H1 (cell line): ENCODE measurements at regions not wholly inside any gene's neighbourhood (a gene's known extent, or its start where the extent isn't known, plus 50 kb on each side); places are given as distances from the start of the nearest gene placed in this dataset.

Experiments used
- CTCF ChIA-PET: fragments of 300-600 bp; sonication (Branson Sonifier 250); formaldehyde crosslinking; loops from one replicate; lab custom pipeline; 2021; ENCODE audit not compliant: partially characterized antibody; lab: Charles Lee
- POLR2A ChIA-PET: fragments of 300-600 bp; sonication (Branson Sonifier 250); formaldehyde crosslinking; loops from one replicate; lab custom pipeline; 2021; ENCODE audit warnings: inconsistent platforms; ENCODE audit not compliant: partially characterized antibody; lab: Charles Lee
- DNase-seq, 2 experiments: peaks; one replicate each; pipeline versions ENCODE4 v3.0.0 to v3.0.0-alpha.2; 2010 to 2022; ENCODE audit warnings: low spot score in 2 of 2, low read depth in 1 of 2, mixed read lengths in 1 of 2
- FAIRE-seq: peaks from 2 replicates; lab custom pipeline; 2011; peaks lifted over from hg19 to GRCh38; lab: Jason Lieb, UNC
- H2AFZ ChIP-seq: 2 replicates; pipeline ENCODE4 v1.8.1; 2012; ENCODE audit warnings: low read length, inconsistent platforms
- H2AK5ac ChIP-seq: 2 replicates; pipeline ENCODE4 v1.6.1; 2013; ENCODE audit warnings: low read depth, low read length
- H2BK120ac ChIP-seq: replicated peaks from 2 replicates; pipeline ENCODE3; 2013; ENCODE audit warnings: low read depth, low read length, inconsistent platforms
- H2BK12ac ChIP-seq: 2 replicates; pipeline ENCODE4 v1.6.1; 2013; ENCODE audit warnings: low read depth, low read length
- H2BK15ac ChIP-seq: 2 replicates; pipeline ENCODE4 v1.6.1; 2013; ENCODE audit warnings: low read length
- H2BK20ac ChIP-seq: 2 replicates; pipeline ENCODE4 v1.6.1; 2013; ENCODE audit warnings: low read length
- H2BK5ac ChIP-seq: 2 replicates; pipeline ENCODE4 v1.6.1; 2013; ENCODE audit warnings: low read depth, low read length
- H3K14ac ChIP-seq: 2 replicates; pipeline ENCODE4 v1.6.1; 2013; ENCODE audit warnings: inconsistent platforms; ENCODE audit not compliant: insufficient read length
- H3K18ac ChIP-seq: 2 replicates; pipeline ENCODE4 v1.6.1; 2013; ENCODE audit warnings: low read length; ENCODE audit errors: extremely low read depth
- H3K23ac ChIP-seq: 2 replicates; pipeline ENCODE4 v1.6.1; 2013; ENCODE audit warnings: inconsistent platforms; ENCODE audit not compliant: insufficient read length
- H3K23me2 ChIP-seq: 2 replicates; pipeline ENCODE4 v1.6.1; 2013; ENCODE audit warnings: low read depth, low read length
- H3K27ac ChIP-seq: 2 replicates; pipeline ENCODE4 v1.6.1; 2011; ENCODE audit warnings: low read depth, low read length, inconsistent platforms
- H3K27me3 ChIP-seq, 4 experiments: replicated peaks in 1 of 4; 1 replicate in 1 of 4; 2 replicates in 3 of 4; pipeline versions ENCODE4 v1.6.1 to v1.8.1; 2011 to 2013; ENCODE audit warnings: low read length in 3 of 4, mild to moderate bottlenecking in 3 of 4, inconsistent platforms in 2 of 4, mixed read lengths in 2 of 4, moderate library complexity in 1 of 4; ENCODE audit not compliant: control insufficient read depth in 3 of 4, insufficient read depth in 3 of 4; ENCODE audit errors: extremely low read depth in 1 of 4
- H3K36me3 ChIP-seq, 4 experiments: 2 replicates each; pipeline versions ENCODE4 v1.6.1 to v1.8.1; 2011 to 2013; ENCODE audit warnings: mild to moderate bottlenecking in 4 of 4, low read length in 3 of 4, moderate library complexity in 2 of 4, control low read depth in 1 of 4, inconsistent platforms in 1 of 4; ENCODE audit not compliant: insufficient read depth in 4 of 4, control insufficient read depth in 2 of 4
- H3K4ac ChIP-seq: replicated peaks from 2 replicates; pipeline ENCODE3; 2013; ENCODE audit warnings: low read length, low read depth, mixed read lengths, inconsistent platforms; ENCODE audit not compliant: insufficient read length
- H3K4me1 ChIP-seq, 4 experiments: replicated peaks in 1 of 4; 1 replicate in 1 of 4; 2 replicates in 3 of 4; pipeline versions ENCODE4 v1.6.1 to v1.8.1; 2011 to 2013; ENCODE audit warnings: low read length in 3 of 4, inconsistent platforms in 2 of 4, mixed read lengths in 1 of 4; ENCODE audit not compliant: insufficient read depth in 4 of 4, control insufficient read depth in 3 of 4
- H3K4me2 ChIP-seq, 2 experiments: 2 replicates each; pipeline versions ENCODE4 v1.6.1 to v1.8.1; 2011 to 2013; ENCODE audit warnings: low read depth in 2 of 2, low read length in 2 of 2, control low read depth in 1 of 2, inconsistent platforms in 1 of 2, mild to moderate bottlenecking in 1 of 2; ENCODE audit not compliant: insufficient read depth in 1 of 2
- H3K4me3 ChIP-seq, 4 experiments: fragments of 200-600, 300-600 bp in 1 of 4; sonication (generic), shearing (Covaris generic), sonication (Bioruptor Twin) in 1 of 4; 2 replicates each; pipeline versions ENCODE4 v1.5.1 to v1.8.1; 2011 to 2016; ENCODE audit warnings: low read length in 4 of 4, low read depth in 3 of 4, control low read depth in 2 of 4, inconsistent platforms in 2 of 4, mild to moderate bottlenecking in 2 of 4, mixed read lengths in 1 of 4, moderate library complexity in 1 of 4; ENCODE audit not compliant: insufficient read depth in 2 of 4; ENCODE audit errors: extremely low read depth in 1 of 4
- H3K56ac ChIP-seq: replicated peaks from 2 replicates; pipeline ENCODE3; 2013; ENCODE audit warnings: low read depth, mild to moderate bottlenecking, mixed read lengths, low read length, inconsistent platforms; ENCODE audit not compliant: insufficient read length
- H3K79me1 ChIP-seq: 2 replicates; pipeline ENCODE4 v1.6.1; 2013; ENCODE audit warnings: low read depth, low read length, control low read depth
- H3K79me2 ChIP-seq, 2 experiments: 2 replicates each; pipeline versions ENCODE4 v1.6.1 to v1.8.1; 2012 to 2013; ENCODE audit warnings: low read length in 2 of 2, mild to moderate bottlenecking in 2 of 2, inconsistent platforms in 1 of 2; ENCODE audit not compliant: insufficient read depth in 2 of 2, control insufficient read depth in 1 of 2
- H3K9ac ChIP-seq, 4 experiments: replicated peaks in 1 of 4; 1 replicate in 1 of 4; 2 replicates in 3 of 4; pipeline versions ENCODE4 v1.6.1 to v1.8.1; 2011 to 2013; ENCODE audit warnings: low read depth in 3 of 4, low read length in 3 of 4, control low read depth in 2 of 4, mild to moderate bottlenecking in 2 of 4, moderate library complexity in 2 of 4, inconsistent platforms in 1 of 4; ENCODE audit errors: extremely low read depth in 1 of 4
- H3K9me3 ChIP-seq, 2 experiments: 2 replicates each; pipeline versions ENCODE4 v1.6.1 to v1.8.1; 2012 to 2013; ENCODE audit warnings: mild to moderate bottlenecking in 2 of 2, moderate library complexity in 2 of 2, control low read depth in 1 of 2, inconsistent platforms in 1 of 2, low read depth in 1 of 2, low read length in 1 of 2, mixed read lengths in 1 of 2; ENCODE audit not compliant: insufficient read depth in 2 of 2
- H4K20me1 ChIP-seq, 2 experiments: replicated peaks in 1 of 2; 2 replicates each; pipeline versions ENCODE3 to v1.8.1; 2011 to 2013; ENCODE audit warnings: inconsistent platforms in 2 of 2, low read length in 2 of 2, mild to moderate bottlenecking in 1 of 2; ENCODE audit not compliant: insufficient read depth in 2 of 2, control insufficient read depth in 1 of 2
- H4K5ac ChIP-seq: 2 replicates; pipeline ENCODE4 v1.6.1; 2013; ENCODE audit warnings: low read length, low read depth, mixed read lengths, inconsistent platforms; ENCODE audit not compliant: insufficient read length
- H4K8ac ChIP-seq: 2 replicates; pipeline ENCODE4 v1.8.0; 2013; ENCODE audit warnings: mild to moderate bottlenecking, moderate library complexity, low read length, inconsistent platforms; ENCODE audit not compliant: insufficient read depth; ENCODE audit errors: extremely low read depth
- H4K91ac ChIP-seq: replicated peaks from 2 replicates; pipeline ENCODE3; 2013; ENCODE audit warnings: low read length, mixed read lengths, inconsistent platforms; ENCODE audit not compliant: insufficient read length
- ASH2L ChIP-seq: fragments of 200-600, 300-600 bp; sonication (generic); IDR thresholded peaks from one replicate; pipeline ENCODE4 v1.7.1; 2017; ENCODE audit warnings: low read length
- ATF3 ChIP-seq: IDR thresholded peaks from 2 replicates; pipeline ENCODE4 v1.6.1; 2011; ENCODE audit warnings: low read depth, mild to moderate bottlenecking, low read length; ENCODE audit not compliant: insufficient read depth
- CBX8 ChIP-seq: fragments of 300-800, 300-1000 bp; sonication (generic); IDR thresholded peaks from 2 replicates; pipeline ENCODE4 v1.7.1; 2016; ENCODE audit warnings: low read depth, low read length, borderline replicate concordance
- CREB1 ChIP-seq: IDR thresholded peaks from 2 replicates; pipeline ENCODE4 v1.6.1; 2012; ENCODE audit warnings: inconsistent platforms
- MAX ChIP-seq: IDR thresholded peaks from 2 replicates; pipeline ENCODE4 v1.6.1; 2012; ENCODE audit warnings: inconsistent platforms
- PHF8 ChIP-seq: fragments of 200-600 bp; sonication (generic); conservative IDR thresholded peaks from 2 replicates; pipeline ENCODE4 v1.7.1; 2012; ENCODE audit warnings: low read depth, mild to moderate bottlenecking, inconsistent platforms, low read length, moderate library complexity
- POLR2A ChIP-seq, 2 experiments: IDR thresholded peaks; 1 replicate in 1 of 2; 2 replicates in 1 of 2; pipeline ENCODE4 v1.6.1; 2011; ENCODE audit warnings: low read depth in 2 of 2, low read length in 2 of 2, mild to moderate bottlenecking in 2 of 2; ENCODE audit errors: control extremely low read depth in 1 of 2
- POU5F1 ChIP-seq: IDR thresholded peaks from 2 replicates; pipeline ENCODE4 v1.6.1; 2011; ENCODE audit warnings: low read depth, mild to moderate bottlenecking, low read length, moderate library complexity
- RXRA ChIP-seq: IDR thresholded peaks from 2 replicates; pipeline ENCODE4 v1.6.1; 2011; ENCODE audit warnings: low read depth, mild to moderate bottlenecking, low read length, moderate library complexity; ENCODE audit not compliant: insufficient read depth
- TAF1 ChIP-seq: IDR thresholded peaks from 2 replicates; pipeline ENCODE4 v1.6.1; 2011; ENCODE audit warnings: mild to moderate bottlenecking, low read depth, low read length
- TEAD4 ChIP-seq: IDR thresholded peaks from 2 replicates; pipeline ENCODE4 v1.6.1; 2012; ENCODE audit warnings: low read depth, low read length, inconsistent platforms, mixed read lengths
- USF2 ChIP-seq: IDR thresholded peaks from 2 replicates; pipeline ENCODE4 v1.6.1; 2011; ENCODE audit warnings: low read length, improper control_type of control experiment
- WGBS, 2 experiments: shearing (Covaris generic) in 1 of 2; methylation state at CpG; one replicate each; pipeline versions ENCODE4 v1.1.6 to v1.1.7; 2013 to 2015; ENCODE audit warnings: low lambda C conversion rate in 2 of 2, mixed read lengths in 2 of 2, inconsistent platforms in 1 of 2, low coverage in 1 of 2, missing lambda C conversion rate in 1 of 2; ENCODE audit not compliant: insufficient replicate concordance in 2 of 2, insufficient coverage in 1 of 2, insufficient read length in 1 of 2; ENCODE audit errors: extremely low coverage in 1 of 2, missing lambda C conversion rate in 1 of 2; 5-methylcytosine and 5-hydroxymethylcytosine counted together

- no peaks in the 10 kb centered on the region for H3K36me3 ChIP-seq
- POLR2A ChIA-PET, result no interaction called here
- no peak overlapping the region for H4K5ac ChIP-seq
- WGBS, 2 experiments, result 91% methylated on average over 19 of the region's 30 CpGs; no CpG with 5 or more reads in 1 of the 2 experiments
- no peak overlapping the region for H2BK15ac ChIP-seq
- H2BK12ac ChIP-seq, result no peak overlapping the region
- no peak overlapping the region for H3K9ac ChIP-seq
- H3K18ac ChIP-seq, result no peak overlapping the region; the same call in 1 of the 2 replicates
- H4K91ac ChIP-seq, result no peak overlapping the region
- no peaks in the 10 kb centered on the region; a peak in 1 of 4 replicates for H3K9me3 ChIP-seq
- H3K79me1 ChIP-seq, result no peaks in the 10 kb centered on the region
- no peak overlapping the region for H3K4ac ChIP-seq
- H3K27ac ChIP-seq, result no peak overlapping the region
- FAIRE-seq (no peak), DNase-seq (peak in 1 of 2 experiments; percentile 39)
- H2BK120ac ChIP-seq, result no peak overlapping the region
- no peak overlapping the region for H2AFZ ChIP-seq
- no peaks in the 10 kb centered on the region; a peak in 2 of 7 replicates for H3K4me1 ChIP-seq
- no peaks in the 10 kb centered on the region for H3K23me2 ChIP-seq
- H2BK5ac ChIP-seq, result no peak overlapping the region
- no peaks in the 10 kb centered on the region for H3K27me3 ChIP-seq
- H2AK5ac ChIP-seq, result no peak overlapping the region
- no peaks in the 10 kb centered on the region for H4K20me1 ChIP-seq
- H4K8ac ChIP-seq, result no peak overlapping the region
- H3K14ac ChIP-seq, result no peak overlapping the region
- H3K4me3 ChIP-seq, result no peak overlapping the region
- no peak overlapping the region for H3K56ac ChIP-seq
- H2BK20ac ChIP-seq, result no peak overlapping the region
- no peaks in the 10 kb centered on the region for H3K79me2 ChIP-seq
- H3K4me2 ChIP-seq, result no peak overlapping the region
- H3K23ac ChIP-seq, result no peak overlapping the region
- CTCF ChIA-PET, result interaction anchor here (1.0 kb wide), 1 partner anchor 52 kb away, joined by 3 read pairs; no protein-coding TSS in a partner anchor
- TF ChIP-seq TAF1 (no peak), POU5F1 (no peak), CREB1 (no peak), ATF3 (no peak), TEAD4 (no peak), POLR2A (IDR thresholded peaks at IDR 0.05; ENCODE audit: control extremely low read depth in 1 of 2, low read depth in 2 of 2, low read length in 2 of 2) (no peak), USF2 (no peak), CBX8 (no peak), ASH2L (no peak), RXRA (no peak), PHF8 (no peak), MAX (no peak)
Measured at GRCh38 chr16:29232811-29233704, 173.5 kb downstream of the NPIPB11 start.
